Endothelial cell of umbilical vein (primary cell): ENCODE measurements at regions not wholly inside any gene's neighbourhood (a gene's known extent, or its start where the extent isn't known, plus 50 kb on each side); places are given as distances from the start of the nearest gene placed in this dataset.
"Not testable (repeated sequence)": the region's sequence is repeated elsewhere in the genome, so short reads cannot be mapped to it uniquely, and the experiment has no call there.

Experiments
- CTCF ChIP-seq, 2 donors: IDR thresholded peaks; 1 replicate in 1 of 2; 2 replicates in 1 of 2; pipeline ENCODE4 v1.5.1; 2011; ENCODE audit warnings: low read length in 2 of 2, mild to moderate bottlenecking in 2 of 2, moderate library complexity in 2 of 2, control low read depth in 1 of 2, inconsistent platforms in 1 of 2, low read depth in 1 of 2; ENCODE audit not compliant: insufficient read depth in 1 of 2; ENCODE audit errors: extremely low read depth in 1 of 2
- EZH2 ChIP-seq: IDR thresholded peaks from 2 replicates; pipeline ENCODE4 v1.6.1; 2012; ENCODE audit warnings: borderline replicate concordance, low read depth, mild to moderate bottlenecking, moderate library complexity, low read length, inconsistent platforms; ENCODE audit not compliant: severe bottlenecking
- MAX ChIP-seq: IDR thresholded peaks from 2 replicates; pipeline ENCODE4 v1.6.1; 2011; ENCODE audit not compliant: insufficient read depth, insufficient read length
- MYC ChIP-seq: IDR thresholded peaks from one replicate; pipeline ENCODE4 v1.6.1; 2011; ENCODE audit warnings: mild to moderate bottlenecking, low read depth, low read length
- POLR2A ChIP-seq: IDR thresholded peaks from 2 replicates; pipeline ENCODE4 v1.6.1; 2012; ENCODE audit warnings: low read depth, mild to moderate bottlenecking, control low read depth, low read length
- POLR2AphosphoS5 ChIP-seq: IDR thresholded peaks from 2 replicates; pipeline ENCODE4 v1.6.1; 2012; ENCODE audit warnings: low read depth, mild to moderate bottlenecking, control low read depth, low read length, moderate library complexity; ENCODE audit not compliant: insufficient read depth

GRCh38 chr12:41642808-41643207, 454.7 kb downstream of the PDZRN4 start:
- not testable (repeated sequence) for TF ChIP-seq POLR2A; MAX; CTCF (IDR thresholded peaks at IDR 0.05; ENCODE audit: extremely low read depth in 1 of 2, insufficient read depth in 1 of 2, low read depth in 1 of 2, low read length in 2 of 2); POLR2AphosphoS5; EZH2; MYC
